HEK293 (cell line): ENCODE measurements at regions not wholly inside any gene's neighbourhood (a gene's known extent, or its start where the extent isn't known, plus 50 kb on each side); places are given as distances from the start of the nearest gene placed in this dataset.
"Not testable (repeated sequence)": the region's sequence is repeated elsewhere in the genome, so short reads cannot be mapped to it uniquely, and the experiment has no call there.

ENCODE experiments used
- CTCF ChIA-PET: fragments of 350-600 bp; formaldehyde crosslinking; extraction: SDS; loops from one replicate; lab custom pipeline; 2021; ENCODE audit warnings: antibody characterized with exemption; lab: Yijun Ruan, JAX
- POLR2A ChIA-PET: fragments of 300-600 bp; formaldehyde crosslinking; extraction: SDS; loops from one replicate; lab custom pipeline; 2020; ENCODE audit warnings: antibody characterized with exemption, inconsistent platforms; lab: Yijun Ruan, JAX
- H3K27ac ChIP-seq: fragments of 200-500 bp; sonication (Bioruptor generic); 2 replicates; pipeline ENCODE4 v1.5.1; 2014; ENCODE audit warnings: low read depth, low read length, control low read depth, inconsistent platforms; ENCODE audit errors: extremely low read depth
- H3K36me3 ChIP-seq, 2 experiments: fragments of 200-500 bp in 1 of 2; sonication (Bioruptor generic) in 1 of 2; 1 replicate in 1 of 2; 2 replicates in 1 of 2; pipeline ENCODE4 v1.5.1; 2014 to 2017; ENCODE audit warnings: inconsistent platforms in 2 of 2, low read length in 2 of 2; ENCODE audit not compliant: control insufficient read depth in 2 of 2, insufficient read depth in 1 of 2
- H3K4me1 ChIP-seq: fragments of 200-500 bp; sonication (Bioruptor generic); 2 replicates; pipeline ENCODE4 v1.5.1; 2014; ENCODE audit warnings: mild to moderate bottlenecking, low read length, inconsistent platforms; ENCODE audit not compliant: control insufficient read depth, insufficient read depth
- H3K4me3 ChIP-seq: 2 replicates; pipeline ENCODE4 v1.5.1; 2011; ENCODE audit warnings: low read depth, mild to moderate bottlenecking, control low read depth, low read length, moderate library complexity
- H3K9me3 ChIP-seq: fragments of 200-500 bp; sonication (Bioruptor generic); 2 replicates; pipeline ENCODE4 v1.5.1; 2014; ENCODE audit warnings: low read depth, low read length, inconsistent platforms; ENCODE audit not compliant: control insufficient read depth, insufficient read depth
- ZNF211 ChIP-seq: fragments of 450-650 bp; formaldehyde crosslinking; IDR thresholded peaks from 2 replicates; pipeline ENCODE4 v1.5.1; 2016; ENCODE audit warnings: low read depth, missing biosample characterization, missing genetic modification characterization
- ZNF549 ChIP-seq: fragments of 450-650 bp; IDR thresholded peaks from 2 replicates; pipeline ENCODE4 v1.5.1; 2018; ENCODE audit warnings: missing biosample characterization, missing genetic modification characterization, mild to moderate bottlenecking, inconsistent platforms, moderate library complexity
- ZNF660 ChIP-seq: fragments of 450-650 bp; IDR thresholded peaks from 2 replicates; pipeline ENCODE4 v1.5.1; 2018; ENCODE audit warnings: missing biosample characterization, mild to moderate bottlenecking, missing genetic modification characterization
- ZNF670 ChIP-seq: fragments of 450-650 bp; formaldehyde crosslinking; IDR thresholded peaks from 2 replicates; pipeline ENCODE4 v1.5.1; 2016; ENCODE audit warnings: missing biosample characterization, missing genetic modification characterization, low read depth
- ZNF791 ChIP-seq: fragments of 450-650 bp; formaldehyde crosslinking; IDR thresholded peaks from 2 replicates; pipeline ENCODE4 v1.5.1; 2016; ENCODE audit warnings: missing biosample characterization, missing genetic modification characterization
- ZNF837 ChIP-seq: fragments of 450-650 bp; formaldehyde crosslinking; IDR thresholded peaks from 2 replicates; pipeline ENCODE4 v1.5.1; 2016; ENCODE audit warnings: missing biosample characterization, missing genetic modification characterization
- TF ChIP-seq, protein P1 (sequence below): fragments of 450-650 bp; formaldehyde crosslinking; conservative IDR thresholded peaks from 2 replicates; pipeline ENCODE4 v1.5.1; 2016; ENCODE audit warnings: low read depth, missing biosample characterization, missing genetic modification characterization
- TF ChIP-seq, protein P2 (sequence below): fragments of 450-650 bp; formaldehyde crosslinking; IDR thresholded peaks from 2 replicates; pipeline ENCODE4 v1.5.1; 2017; ENCODE audit warnings: missing biosample characterization, missing genetic modification characterization
- TF ChIP-seq, protein P3 (sequence below): fragments of 450-650 bp; IDR thresholded peaks from 2 replicates; pipeline ENCODE4 v1.5.1; 2018; ENCODE audit warnings: missing biosample characterization, missing genetic modification characterization
- TF ChIP-seq, protein P4 (sequence below): fragments of 450-650 bp; formaldehyde crosslinking; IDR thresholded peaks from 2 replicates; pipeline ENCODE4 v1.5.1; 2016; ENCODE audit warnings: missing biosample characterization, missing genetic modification characterization
- TF ChIP-seq, protein P5 (sequence below): IDR thresholded peaks from 2 replicates; pipeline ENCODE4 v1.6.1; 2011; ENCODE audit warnings: mild to moderate bottlenecking, low read depth, low read length, borderline replicate concordance
- TF ChIP-seq, protein P6 (sequence below): fragments of 450-650 bp; formaldehyde crosslinking; IDR thresholded peaks from 2 replicates; pipeline ENCODE4; 2016; ENCODE audit warnings: missing biosample characterization, missing genetic modification characterization

DNA sequence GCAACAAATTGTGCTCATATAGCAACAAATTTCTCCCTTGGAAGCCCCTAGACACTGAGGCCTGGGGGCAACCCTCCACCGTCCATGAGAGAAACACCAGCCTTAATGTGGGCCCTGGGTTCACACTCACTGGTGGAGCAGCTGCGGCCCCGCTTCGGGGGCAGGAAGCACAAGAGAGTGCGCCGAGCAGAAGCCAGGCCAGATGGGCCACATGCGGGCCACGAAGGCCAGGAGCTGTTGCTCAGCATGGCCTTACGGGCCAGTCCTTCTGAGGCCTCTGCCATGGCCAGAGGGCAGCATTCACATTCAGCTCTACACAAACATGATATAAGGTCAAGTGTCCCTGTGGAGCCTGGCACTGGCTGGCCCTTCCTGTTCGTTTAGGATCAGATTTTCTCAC, 60.0 kb upstream of the VIPR2 start (continued):
- TF ChIP-seq, protein P1, sequence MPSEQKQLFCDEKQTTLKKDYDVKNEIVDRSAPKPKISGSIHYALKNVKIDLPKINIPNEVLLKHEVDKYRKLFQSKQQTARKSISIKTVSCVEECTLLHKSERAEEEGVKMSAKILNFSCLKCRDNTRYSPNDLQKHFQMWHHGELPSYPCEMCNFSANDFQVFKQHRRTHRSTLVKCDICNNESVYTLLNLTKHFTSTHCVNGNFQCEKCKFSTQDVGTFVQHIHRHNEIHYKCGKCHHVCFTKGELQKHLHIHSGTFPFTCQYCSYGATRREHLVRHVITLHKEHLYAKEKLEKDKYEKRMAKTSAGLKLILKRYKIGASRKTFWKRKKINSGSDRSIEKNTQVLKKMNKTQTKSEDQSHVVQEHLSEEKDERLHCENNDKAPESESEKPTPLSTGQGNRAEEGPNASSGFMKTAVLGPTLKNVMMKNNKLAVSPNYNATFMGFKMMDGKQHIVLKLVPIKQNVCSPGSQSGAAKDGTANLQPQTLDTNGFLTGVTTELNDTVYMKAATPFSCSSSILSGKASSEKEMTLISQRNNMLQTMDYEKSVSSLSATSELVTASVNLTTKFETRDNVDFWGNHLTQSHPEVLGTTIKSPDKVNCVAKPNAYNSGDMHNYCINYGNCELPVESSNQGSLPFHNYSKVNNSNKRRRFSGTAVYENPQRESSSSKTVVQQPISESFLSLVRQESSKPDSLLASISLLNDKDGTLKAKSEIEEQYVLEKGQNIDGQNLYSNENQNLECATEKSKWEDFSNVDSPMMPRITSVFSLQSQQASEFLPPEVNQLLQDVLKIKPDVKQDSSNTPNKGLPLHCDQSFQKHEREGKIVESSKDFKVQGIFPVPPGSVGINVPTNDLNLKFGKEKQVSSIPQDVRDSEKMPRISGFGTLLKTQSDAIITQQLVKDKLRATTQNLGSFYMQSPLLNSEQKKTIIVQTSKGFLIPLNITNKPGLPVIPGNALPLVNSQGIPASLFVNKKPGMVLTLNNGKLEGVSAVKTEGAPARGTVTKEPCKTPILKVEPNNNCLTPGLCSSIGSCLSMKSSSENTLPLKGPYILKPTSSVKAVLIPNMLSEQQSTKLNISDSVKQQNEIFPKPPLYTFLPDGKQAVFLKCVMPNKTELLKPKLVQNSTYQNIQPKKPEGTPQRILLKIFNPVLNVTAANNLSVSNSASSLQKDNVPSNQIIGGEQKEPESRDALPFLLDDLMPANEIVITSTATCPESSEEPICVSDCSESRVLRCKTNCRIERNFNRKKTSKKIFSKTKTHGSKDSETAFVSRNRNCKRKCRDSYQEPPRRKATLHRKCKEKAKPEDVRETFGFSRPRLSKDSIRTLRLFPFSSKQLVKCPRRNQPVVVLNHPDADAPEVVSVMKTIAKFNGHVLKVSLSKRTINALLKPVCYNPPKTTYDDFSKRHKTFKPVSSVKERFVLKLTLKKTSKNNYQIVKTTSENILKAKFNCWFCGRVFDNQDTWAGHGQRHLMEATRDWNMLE (tag by site-specific recombination): no peak
- no peak for TF ChIP-seq ZNF791 (tag by site-specific recombination)
- no peak for TF ChIP-seq ZNF211 (tag by site-specific recombination)
- TF ChIP-seq, all 188 proteins: peak for 0

DNA sequence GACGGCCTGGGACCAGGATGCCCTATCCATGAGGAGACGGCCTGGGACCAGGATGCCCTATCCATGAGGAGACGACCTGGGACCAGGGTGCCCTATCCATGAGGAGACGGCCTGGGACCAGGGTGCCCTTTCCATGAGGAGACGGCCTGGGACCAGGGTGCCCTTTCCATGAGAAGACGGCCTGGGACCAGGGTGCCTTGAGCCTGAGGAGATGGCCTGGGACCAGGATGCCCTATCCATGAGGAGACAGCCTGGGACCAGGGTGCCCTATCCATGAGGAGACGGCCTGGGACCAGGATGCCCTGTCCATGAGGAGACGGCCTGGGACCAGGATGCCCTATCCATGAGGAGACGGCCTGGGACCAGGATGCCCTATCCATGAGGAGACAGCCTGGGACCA, 58.6 kb upstream of the VIPR2 start:
- H3K4me3 ChIP-seq, POLR2A ChIA-PET, H3K27ac ChIP-seq, H3K9me3 ChIP-seq, CTCF ChIA-PET, H3K36me3 ChIP-seq, H3K4me1 ChIP-seq: not testable (repeated sequence)

DNA sequence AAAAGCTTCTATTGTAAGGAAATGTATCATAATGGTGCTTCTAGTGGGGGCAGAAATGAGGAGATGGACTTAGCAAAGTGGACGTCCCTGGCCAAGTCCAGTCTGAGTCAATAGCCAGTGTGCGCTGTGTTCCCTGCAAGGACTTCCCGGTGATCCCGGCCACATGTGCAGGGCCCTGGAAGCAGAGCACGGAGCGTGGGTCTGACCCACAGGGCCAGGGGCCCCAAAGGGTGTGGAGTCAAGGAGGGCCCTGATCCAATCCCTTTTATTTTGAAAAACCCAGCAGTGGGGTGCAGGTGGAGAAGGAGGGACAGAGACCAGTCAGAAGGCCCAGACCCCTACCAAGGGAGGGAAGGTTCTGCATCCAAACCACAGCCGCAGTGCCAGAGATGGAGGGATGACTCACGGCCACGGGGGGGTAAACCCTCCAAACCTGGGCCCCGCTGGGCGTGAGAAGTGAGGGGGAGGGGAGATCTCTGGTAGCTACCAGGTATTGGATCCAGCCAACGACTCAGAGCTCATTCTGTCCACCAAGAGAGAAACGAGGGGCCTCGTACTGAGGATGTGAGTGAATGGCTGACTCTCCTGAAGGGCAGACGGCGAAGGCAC, 57.2 kb upstream of the VIPR2 start:
- no peaks in the 10 kb centered on the region for H3K4me1 ChIP-seq
- no peak overlapping the region for H3K4me3 ChIP-seq
- no peak overlapping the region for H3K27ac ChIP-seq
- no peaks in the 10 kb centered on the region for H3K36me3 ChIP-seq
- ChIA-PET CTCF (no interaction called here), POLR2A (no interaction called here)
- no peaks in the 10 kb centered on the region for H3K9me3 ChIP-seq
- TF ChIP-seq, protein P2, sequence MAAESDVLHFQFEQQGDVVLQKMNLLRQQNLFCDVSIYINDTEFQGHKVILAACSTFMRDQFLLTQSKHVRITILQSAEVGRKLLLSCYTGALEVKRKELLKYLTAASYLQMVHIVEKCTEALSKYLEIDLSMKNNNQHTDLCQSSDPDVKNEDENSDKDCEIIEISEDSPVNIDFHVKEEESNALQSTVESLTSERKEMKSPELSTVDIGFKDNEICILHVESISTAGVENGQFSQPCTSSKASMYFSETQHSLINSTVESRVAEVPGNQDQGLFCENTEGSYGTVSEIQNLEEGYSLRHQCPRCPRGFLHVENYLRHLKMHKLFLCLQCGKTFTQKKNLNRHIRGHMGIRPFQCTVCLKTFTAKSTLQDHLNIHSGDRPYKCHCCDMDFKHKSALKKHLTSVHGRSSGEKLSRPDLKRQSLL: no peak
- TF ChIP-seq ZNF837 (no peak), ZNF660 (tag by site-specific recombination) (no peak), ZNF670 (no peak), ZNF211 (tag by site-specific recombination) (no peak), ZNF549 (no peak)
- TF ChIP-seq, protein P3, sequence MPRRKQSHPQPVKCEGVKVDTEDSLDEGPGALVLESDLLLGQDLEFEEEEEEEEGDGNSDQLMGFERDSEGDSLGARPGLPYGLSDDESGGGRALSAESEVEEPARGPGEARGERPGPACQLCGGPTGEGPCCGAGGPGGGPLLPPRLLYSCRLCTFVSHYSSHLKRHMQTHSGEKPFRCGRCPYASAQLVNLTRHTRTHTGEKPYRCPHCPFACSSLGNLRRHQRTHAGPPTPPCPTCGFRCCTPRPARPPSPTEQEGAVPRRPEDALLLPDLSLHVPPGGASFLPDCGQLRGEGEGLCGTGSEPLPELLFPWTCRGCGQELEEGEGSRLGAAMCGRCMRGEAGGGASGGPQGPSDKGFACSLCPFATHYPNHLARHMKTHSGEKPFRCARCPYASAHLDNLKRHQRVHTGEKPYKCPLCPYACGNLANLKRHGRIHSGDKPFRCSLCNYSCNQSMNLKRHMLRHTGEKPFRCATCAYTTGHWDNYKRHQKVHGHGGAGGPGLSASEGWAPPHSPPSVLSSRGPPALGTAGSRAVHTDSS (tag by site-specific recombination): no peak
- TF ChIP-seq, protein P4, sequence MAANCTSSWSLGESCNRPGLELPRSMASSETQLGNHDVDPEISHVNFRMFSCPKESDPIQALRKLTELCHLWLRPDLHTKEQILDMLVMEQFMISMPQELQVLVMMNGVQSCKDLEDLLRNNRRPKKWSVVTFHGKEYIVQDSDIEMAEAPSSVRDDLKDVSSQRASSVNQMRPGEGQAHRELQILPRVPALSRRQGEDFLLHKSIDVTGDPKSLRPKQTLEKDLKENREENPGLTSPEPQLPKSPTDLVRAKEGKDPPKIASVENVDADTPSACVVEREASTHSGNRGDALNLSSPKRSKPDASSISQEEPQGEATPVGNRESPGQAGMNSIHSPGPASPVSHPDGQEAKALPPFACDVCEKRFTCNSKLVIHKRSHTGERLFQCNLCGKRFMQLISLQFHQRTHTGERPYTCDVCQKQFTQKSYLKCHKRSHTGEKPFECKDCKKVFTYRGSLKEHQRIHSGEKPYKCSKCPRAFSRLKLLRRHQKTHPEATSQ (tag by site-specific recombination): no peak
- TF ChIP-seq, protein P5, sequence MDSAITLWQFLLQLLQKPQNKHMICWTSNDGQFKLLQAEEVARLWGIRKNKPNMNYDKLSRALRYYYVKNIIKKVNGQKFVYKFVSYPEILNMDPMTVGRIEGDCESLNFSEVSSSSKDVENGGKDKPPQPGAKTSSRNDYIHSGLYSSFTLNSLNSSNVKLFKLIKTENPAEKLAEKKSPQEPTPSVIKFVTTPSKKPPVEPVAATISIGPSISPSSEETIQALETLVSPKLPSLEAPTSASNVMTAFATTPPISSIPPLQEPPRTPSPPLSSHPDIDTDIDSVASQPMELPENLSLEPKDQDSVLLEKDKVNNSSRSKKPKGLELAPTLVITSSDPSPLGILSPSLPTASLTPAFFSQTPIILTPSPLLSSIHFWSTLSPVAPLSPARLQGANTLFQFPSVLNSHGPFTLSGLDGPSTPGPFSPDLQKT: no peak
- TF ChIP-seq, protein P6, sequence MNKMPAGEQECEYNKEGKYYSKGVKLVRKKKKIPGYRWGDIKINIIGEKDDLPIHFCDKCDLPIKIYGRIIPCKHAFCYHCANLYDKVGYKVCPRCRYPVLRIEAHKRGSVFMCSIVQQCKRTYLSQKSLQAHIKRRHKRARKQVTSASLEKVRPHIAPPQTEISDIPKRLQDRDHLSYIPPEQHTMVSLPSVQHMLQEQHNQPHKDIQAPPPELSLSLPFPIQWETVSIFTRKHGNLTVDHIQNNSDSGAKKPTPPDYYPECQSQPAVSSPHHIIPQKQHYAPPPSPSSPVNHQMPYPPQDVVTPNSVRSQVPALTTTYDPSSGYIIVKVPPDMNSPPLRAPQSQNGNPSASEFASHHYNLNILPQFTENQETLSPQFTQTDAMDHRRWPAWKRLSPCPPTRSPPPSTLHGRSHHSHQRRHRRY: no peak
